Keratinocyte (primary cell): ENCODE measurements at regions not wholly inside any gene's neighbourhood (a gene's known extent, or its start where the extent isn't known, plus 50 kb on each side); places are given as distances from the start of the nearest gene placed in this dataset.
A peak's percentile ranks its signal among the peaks of the same experiment; 100 is the strongest.

Experiments
- DNase-seq: peaks from one replicate; pipeline ENCODE4 v3.0.0-alpha.2; 2011; ENCODE audit warnings: low read depth, missing footprints, low spot score
- FAIRE-seq: peaks from 2 replicates; lab custom pipeline; 2011; peaks lifted over from hg19 to GRCh38; lab: Jason Lieb, UNC
- H2AFZ ChIP-seq: 2 replicates; pipeline ENCODE4 v1.6.0; 2012; ENCODE audit warnings: low read length, control low read depth, inconsistent platforms; ENCODE audit not compliant: control insufficient read depth
- H3K27ac ChIP-seq: 2 replicates; pipeline ENCODE4 v1.5.1; 2011; ENCODE audit warnings: low read length; ENCODE audit not compliant: control insufficient read depth, insufficient read depth
- H3K27me3 ChIP-seq: 3 replicates; pipeline ENCODE4 v1.6.0; 2011; ENCODE audit warnings: low read length; ENCODE audit not compliant: control insufficient read depth, insufficient read depth; ENCODE audit errors: extremely low read depth
- H3K36me3 ChIP-seq, 2 experiments: 2 replicates in 1 of 2; 3 replicates in 1 of 2; pipeline ENCODE4 v1.5.1; 2011; ENCODE audit warnings: low read length in 2 of 2, mild to moderate bottlenecking in 1 of 2; ENCODE audit not compliant: control insufficient read depth in 2 of 2, insufficient read depth in 2 of 2; ENCODE audit errors: extremely low read depth in 1 of 2
- H3K4me1 ChIP-seq: 3 replicates; pipeline ENCODE4 v1.5.1; 2011; ENCODE audit warnings: low read length; ENCODE audit not compliant: control insufficient read depth, insufficient read depth; ENCODE audit errors: extremely low read depth
- H3K4me2 ChIP-seq: 3 replicates; pipeline ENCODE4 v1.6.0; 2011; ENCODE audit warnings: low read depth, low read length; ENCODE audit not compliant: control insufficient read depth, insufficient read depth; ENCODE audit errors: extremely low read depth
- H3K4me3 ChIP-seq, 3 experiments: fragments of 200-600 bp in 1 of 3; sonication (generic) in 1 of 3; 2 replicates in 2 of 3; 3 replicates in 1 of 3; pipeline ENCODE4 v1.5.1; 2011 to 2016; ENCODE audit warnings: low read length in 3 of 3, mild to moderate bottlenecking in 3 of 3, control low read depth in 2 of 3, inconsistent platforms in 1 of 3, low read depth in 1 of 3, mixed read lengths in 1 of 3, mixed run types in 1 of 3, moderate library complexity in 1 of 3; ENCODE audit not compliant: control insufficient read depth in 2 of 3, insufficient read depth in 2 of 3; ENCODE audit errors: extremely low read depth in 1 of 3
- H3K79me2 ChIP-seq: 2 replicates; pipeline ENCODE4 v1.6.0; 2012; ENCODE audit warnings: low read length; ENCODE audit not compliant: control insufficient read depth, insufficient read depth
- H3K9ac ChIP-seq: 3 replicates; pipeline ENCODE4 v1.6.0; 2011; ENCODE audit warnings: low read length; ENCODE audit not compliant: control insufficient read depth, insufficient read depth; ENCODE audit errors: extremely low read depth
- H3K9me1 ChIP-seq: 3 replicates; pipeline ENCODE4 v1.6.0; 2011; ENCODE audit warnings: low read length; ENCODE audit not compliant: control insufficient read depth, insufficient read depth; ENCODE audit errors: extremely low read depth
- H3K9me3 ChIP-seq: 2 replicates; pipeline ENCODE4 v1.5.1; 2012; ENCODE audit warnings: low read depth, low read length; ENCODE audit not compliant: control insufficient read depth
- H4K20me1 ChIP-seq: 3 replicates; pipeline ENCODE4 v1.6.0; 2011; ENCODE audit warnings: low read length; ENCODE audit not compliant: control insufficient read depth, insufficient read depth; ENCODE audit errors: extremely low read depth
- EZH2 ChIP-seq: IDR thresholded peaks from one replicate; pipeline ENCODE4 v1.6.1; 2012; ENCODE audit warnings: inconsistent platforms, mild to moderate bottlenecking, low read length, moderate library complexity
- dilution Hi-C: fragments of 300-500 bp; cut with MboI; formaldehyde crosslinking; loops from one replicate; pipeline ENCODE4 v1.7.0; 2020; ENCODE audit warnings: low sequenced_read_pairs; ENCODE audit not compliant: extremely low pct_ligation_motif_present
- TF ChIP-seq, protein P1 (sequence below), 3 experiments: IDR thresholded peaks in 1 of 3; conservative IDR thresholded peaks in 1 of 3; optimal IDR thresholded peaks in 1 of 3; 2 replicates in 2 of 3; 3 replicates in 1 of 3; pipeline versions ENCODE3 to v1.5.1; 2011; ENCODE audit warnings: low read length in 3 of 3, mild to moderate bottlenecking in 3 of 3, moderate library complexity in 2 of 3, control low read depth in 1 of 3, inconsistent platforms in 1 of 3; ENCODE audit not compliant: insufficient read depth in 2 of 3; ENCODE audit errors: extremely low read depth in 1 of 3

- no peaks in the 10 kb centered on the region for H3K9me1 ChIP-seq
- dilution Hi-C loops, result no loop called here
- no peaks in the 10 kb centered on the region for H3K9me3 ChIP-seq
- H3K36me3 ChIP-seq, result no peaks in the 10 kb centered on the region
- H3K4me2 ChIP-seq, result no peak overlapping the region
- no peak overlapping the region for H2AFZ ChIP-seq
- H3K79me2 ChIP-seq, result no peaks in the 10 kb centered on the region
- TF ChIP-seq, protein P1, sequence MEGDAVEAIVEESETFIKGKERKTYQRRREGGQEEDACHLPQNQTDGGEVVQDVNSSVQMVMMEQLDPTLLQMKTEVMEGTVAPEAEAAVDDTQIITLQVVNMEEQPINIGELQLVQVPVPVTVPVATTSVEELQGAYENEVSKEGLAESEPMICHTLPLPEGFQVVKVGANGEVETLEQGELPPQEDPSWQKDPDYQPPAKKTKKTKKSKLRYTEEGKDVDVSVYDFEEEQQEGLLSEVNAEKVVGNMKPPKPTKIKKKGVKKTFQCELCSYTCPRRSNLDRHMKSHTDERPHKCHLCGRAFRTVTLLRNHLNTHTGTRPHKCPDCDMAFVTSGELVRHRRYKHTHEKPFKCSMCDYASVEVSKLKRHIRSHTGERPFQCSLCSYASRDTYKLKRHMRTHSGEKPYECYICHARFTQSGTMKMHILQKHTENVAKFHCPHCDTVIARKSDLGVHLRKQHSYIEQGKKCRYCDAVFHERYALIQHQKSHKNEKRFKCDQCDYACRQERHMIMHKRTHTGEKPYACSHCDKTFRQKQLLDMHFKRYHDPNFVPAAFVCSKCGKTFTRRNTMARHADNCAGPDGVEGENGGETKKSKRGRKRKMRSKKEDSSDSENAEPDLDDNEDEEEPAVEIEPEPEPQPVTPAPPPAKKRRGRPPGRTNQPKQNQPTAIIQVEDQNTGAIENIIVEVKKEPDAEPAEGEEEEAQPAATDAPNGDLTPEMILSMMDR (optimal IDR thresholded peaks at IDR 0.05 in 1 of 3, IDR thresholded peaks at IDR 0.05 in 1 of 3, conservative IDR thresholded peaks at IDR 0.05 in 1 of 3; ENCODE audit: extremely low read depth in 1 of 3, insufficient read depth in 2 of 3, low read length in 3 of 3), result no peak
- no peak for TF ChIP-seq EZH2
- peaks cover 2% of the 10 kb centered on the region for H3K27me3 ChIP-seq
- no peak overlapping the region for H3K4me3 ChIP-seq
- no peak overlapping the region for H3K9ac ChIP-seq
- H3K4me1 ChIP-seq, result peaks cover 9% of the 10 kb centered on the region
- H4K20me1 ChIP-seq, result no peaks in the 10 kb centered on the region
- H3K27ac ChIP-seq, result no peak overlapping the region
- no peak for DNase-seq
- FAIRE-seq, result peak; percentile 17
Measured at GRCh38 chr6:133769463-133769862, 119.5 kb upstream of the TCF21 start.

- no peak overlapping the region for H2AFZ ChIP-seq
- H3K27ac ChIP-seq, result no peak overlapping the region
- H3K9me3 ChIP-seq, result no peaks in the 10 kb centered on the region
- no peaks in the 10 kb centered on the region for H3K27me3 ChIP-seq
- TF ChIP-seq, protein P1 (optimal IDR thresholded peaks at IDR 0.05 in 1 of 3, IDR thresholded peaks at IDR 0.05 in 1 of 3, conservative IDR thresholded peaks at IDR 0.05 in 1 of 3; ENCODE audit: extremely low read depth in 1 of 3, insufficient read depth in 2 of 3, low read length in 3 of 3), result no peak
- no peak for TF ChIP-seq EZH2
- H3K9ac ChIP-seq, result no peak overlapping the region
- H3K9me1 ChIP-seq, result no peaks in the 10 kb centered on the region
- DNase-seq (no peak), FAIRE-seq (no peak)
- H3K4me1 ChIP-seq, result peaks cover 9% of the 10 kb centered on the region
- H3K79me2 ChIP-seq, result no peaks in the 10 kb centered on the region
- dilution Hi-C loops, result no loop called here
- H3K4me2 ChIP-seq, result no peak overlapping the region
- no peaks in the 10 kb centered on the region for H3K36me3 ChIP-seq
- no peaks in the 10 kb centered on the region for H4K20me1 ChIP-seq
- H3K4me3 ChIP-seq, result no peak overlapping the region
Measured at GRCh38 chr6:133772567-133772966, 116.3 kb upstream of the TCF21 start.
